ENCODE measurements at regions not wholly inside any gene's neighbourhood (a gene's known extent, or its start where the extent isn't known, plus 50 kb on each side); places are given as distances from the start of the nearest gene placed in this dataset.

DNA sequence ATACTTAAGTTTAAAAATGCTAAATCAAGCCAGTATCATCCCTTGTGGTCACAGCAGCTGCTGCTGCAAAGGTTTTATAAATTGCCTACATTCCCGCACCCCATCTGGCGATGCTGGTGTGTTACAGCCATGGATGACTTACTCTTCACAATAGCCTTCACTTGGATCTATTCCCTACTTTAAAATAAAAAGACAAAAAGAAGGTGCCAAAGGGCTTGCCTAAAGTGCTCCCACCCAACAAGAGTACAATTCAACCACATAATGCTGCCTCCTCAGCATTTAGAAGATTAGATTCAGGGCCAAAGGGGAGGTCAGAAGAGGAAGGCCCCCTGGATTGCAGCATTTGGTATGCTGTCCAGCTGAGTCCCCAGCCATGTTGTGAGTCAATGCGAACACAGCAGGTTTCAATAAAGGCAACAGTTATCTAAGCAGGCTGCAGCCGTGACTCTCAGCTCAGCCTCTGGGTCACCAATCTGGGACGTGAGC is 176.1 kb downstream of the DAD1 start:
- no peak for DNase-seq

DNA sequence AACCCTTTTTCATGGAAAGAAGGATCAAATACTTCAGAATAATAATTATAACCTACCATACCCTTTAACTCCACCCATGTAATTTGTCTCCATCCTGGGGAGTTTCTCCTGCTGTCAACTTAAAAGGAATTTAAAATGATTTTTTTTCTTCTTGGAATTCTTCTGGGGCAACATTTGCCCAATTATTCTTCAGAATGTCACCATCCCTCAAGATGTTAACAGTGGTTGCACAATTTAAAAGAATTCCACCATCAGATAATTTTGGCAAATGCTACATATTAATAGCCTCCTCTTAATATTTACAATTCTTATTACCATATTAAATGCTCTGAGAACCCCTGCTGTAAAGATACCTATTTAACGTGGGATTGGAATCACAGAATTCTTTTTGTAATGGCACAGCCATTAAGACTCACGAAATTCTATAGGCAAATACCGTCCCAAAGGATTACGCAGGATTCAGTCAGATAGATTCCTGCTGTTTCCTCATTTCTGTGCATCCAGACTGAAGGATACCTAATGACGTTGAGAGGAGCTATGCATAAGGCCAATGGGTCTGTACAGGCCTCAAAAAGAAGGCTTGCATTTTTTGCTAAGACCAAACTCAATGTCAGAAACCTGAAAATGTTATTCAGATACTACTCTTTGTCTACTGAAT is 177.5 kb downstream of the DAD1 start:
- DNase-seq, result no peak

DNA sequence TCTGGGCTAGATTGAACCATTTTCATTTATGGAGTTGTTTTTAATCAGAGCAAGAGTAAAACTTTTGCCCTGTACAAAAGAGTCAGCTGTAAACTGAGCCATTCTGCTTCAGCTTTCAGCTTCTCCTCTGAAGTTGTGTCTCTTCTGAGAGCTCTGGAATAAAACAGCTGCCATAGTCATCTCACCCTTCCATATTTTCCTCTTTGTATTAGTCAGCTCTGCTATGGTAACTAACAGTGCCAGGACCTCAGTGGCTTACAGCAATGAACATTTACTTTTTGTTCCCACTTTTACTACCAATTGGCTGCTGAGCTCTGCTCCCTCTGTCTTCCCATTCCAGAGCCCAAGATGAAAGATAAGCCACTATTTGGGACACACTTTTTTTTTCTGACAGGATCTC is 178.5 kb downstream of the DAD1 start:
- DNase-seq, result no peak

DNA sequence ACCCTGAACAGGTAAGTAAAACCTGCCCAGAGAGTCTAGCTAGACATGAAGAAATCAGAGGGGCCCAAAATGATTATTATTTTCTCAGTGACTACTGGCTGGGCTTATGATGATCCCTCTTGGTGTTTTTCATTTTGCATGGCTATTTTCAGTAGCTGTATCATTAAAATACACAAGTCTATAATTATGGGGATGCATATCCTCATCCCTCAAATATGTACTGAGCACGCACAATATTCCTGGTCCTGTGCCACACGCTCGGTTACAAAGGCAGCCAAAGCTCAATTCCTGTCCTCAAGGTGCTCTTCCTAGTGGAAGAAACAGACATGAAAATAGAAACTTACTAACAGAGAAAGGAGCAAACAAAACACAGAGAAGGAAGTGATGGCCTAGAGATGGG is 180.0 kb downstream of the DAD1 start:
- DNase-seq, result no peak

DNA sequence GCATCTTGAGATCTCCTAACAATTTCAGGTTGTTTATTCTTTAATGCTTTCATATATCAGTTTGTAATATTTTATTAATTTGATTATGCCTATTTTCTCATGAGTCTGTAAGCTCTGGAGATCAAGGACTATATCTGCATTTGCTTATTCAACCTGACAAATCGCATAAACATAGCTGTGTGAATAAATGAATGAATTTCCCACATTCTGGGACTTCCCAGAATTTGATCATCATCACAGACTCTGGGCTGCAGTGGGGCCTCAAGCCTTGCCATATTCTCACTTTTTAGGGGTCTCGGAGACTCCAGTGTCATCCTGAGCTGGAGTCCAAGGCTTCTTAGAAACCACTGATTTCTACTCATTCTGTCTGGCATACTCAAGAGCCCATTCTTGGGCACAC is 180.5 kb downstream of the DAD1 start:
- DNase-seq, result no peak

DNA sequence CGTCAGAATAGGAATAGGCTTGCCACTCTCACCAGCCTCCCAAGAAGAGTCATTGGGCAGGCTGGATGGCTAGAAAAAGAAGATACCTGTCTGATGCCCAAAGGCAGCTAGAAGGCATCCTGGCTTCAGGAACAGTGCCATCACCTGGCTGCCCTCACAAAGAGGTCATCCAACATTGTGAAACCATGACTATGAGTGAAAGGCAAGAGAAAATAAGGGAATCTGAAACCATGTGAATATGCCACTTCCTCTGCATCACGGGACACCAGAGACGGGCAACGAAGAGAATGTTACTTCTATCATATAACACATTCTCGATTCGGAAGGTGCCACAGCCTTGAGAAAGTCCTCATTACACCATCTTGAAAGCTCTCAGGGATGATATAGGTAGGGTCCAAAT is 182.0 kb downstream of the DAD1 start:
- no peak for DNase-seq

DNA sequence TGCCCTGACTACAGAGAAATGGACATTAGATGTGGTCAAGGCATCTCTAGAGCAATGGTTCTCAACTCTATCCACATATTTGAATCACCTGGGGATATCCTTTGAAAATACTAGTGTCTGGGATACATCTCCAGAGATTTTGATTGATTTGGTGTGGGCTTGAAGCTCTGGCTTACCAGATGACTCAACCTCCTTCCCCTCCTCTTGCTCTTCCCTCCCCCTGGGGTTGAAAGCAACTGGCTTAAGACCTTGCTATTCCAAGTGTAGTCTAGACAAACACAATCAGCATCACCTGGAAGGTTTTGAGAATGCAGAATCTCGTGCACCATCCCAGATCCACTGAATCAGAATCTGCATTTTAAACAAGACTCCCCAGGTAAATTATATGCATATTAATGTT is 183.8 kb downstream of the DAD1 start:
- DNase-seq, result no peak

DNA sequence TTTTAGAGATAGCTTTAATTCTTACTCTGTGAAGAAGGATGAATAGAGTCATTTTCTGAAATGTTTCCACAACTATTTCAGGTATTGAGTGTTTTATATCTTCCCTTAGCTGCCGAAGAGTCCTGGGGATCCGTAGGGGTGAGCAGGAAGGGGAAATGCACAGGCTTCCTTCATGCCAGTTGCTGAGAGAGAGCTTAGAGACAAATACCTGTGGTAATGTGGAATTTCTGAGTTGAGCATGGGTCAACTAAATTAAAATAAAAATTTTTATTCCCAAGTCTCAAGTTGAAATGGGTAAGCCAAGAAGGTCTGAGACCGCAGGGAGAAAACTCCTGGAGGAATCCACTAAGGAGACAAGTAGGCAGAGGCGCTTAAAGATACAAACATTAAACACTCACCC is 185.7 kb downstream of the DAD1 start:
- DNase-seq, result no peak

DNA sequence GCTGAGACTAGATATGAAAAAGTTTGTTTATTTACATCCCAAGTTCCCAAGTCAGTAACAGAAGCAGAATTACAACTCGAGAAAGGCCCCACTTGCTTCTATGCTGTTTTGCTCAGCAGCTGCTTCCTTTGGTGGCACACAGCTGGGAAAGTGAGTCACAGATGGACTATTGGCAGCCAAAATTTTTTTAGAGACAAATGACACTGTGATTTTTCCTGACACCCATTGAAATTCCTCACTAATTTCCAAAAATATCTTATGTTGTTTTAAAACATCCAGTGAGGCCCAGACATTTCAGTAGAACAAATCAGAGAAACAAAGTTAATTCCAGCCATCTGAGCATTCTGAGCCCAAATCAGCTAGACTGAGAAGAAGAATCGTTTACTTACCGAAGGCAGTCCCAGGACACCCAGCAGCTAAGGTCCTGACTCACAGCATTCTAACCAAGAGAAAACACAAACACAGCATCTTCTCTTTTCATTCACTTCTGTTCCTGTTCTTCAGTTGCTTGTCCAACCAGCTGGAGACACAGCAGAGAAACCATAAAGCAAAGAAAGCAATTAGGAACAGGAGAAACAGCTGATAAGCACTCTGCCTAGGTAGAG is 188.3 kb downstream of the DAD1 start:
- no peak for DNase-seq

DNA sequence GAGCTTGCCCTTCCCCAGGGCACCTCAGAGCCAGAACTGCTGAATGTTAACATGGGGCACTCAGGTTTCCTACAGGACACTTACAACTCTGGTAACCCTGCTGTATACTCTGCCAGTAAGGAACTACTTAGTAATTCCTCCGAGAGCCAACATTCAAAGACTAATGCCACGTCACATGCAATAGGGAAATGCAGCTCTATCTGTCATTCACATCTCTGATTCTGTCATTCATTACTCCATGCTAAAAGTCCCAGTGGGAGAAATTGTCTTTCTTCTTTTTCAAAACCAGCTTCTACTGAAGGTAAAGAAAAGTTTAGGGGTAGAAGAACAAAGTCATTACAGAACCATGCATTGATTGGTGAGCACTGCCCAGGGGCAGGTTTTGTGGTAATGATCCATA is 189.2 kb downstream of the DAD1 start:
- DNase-seq, result no peak

DNA sequence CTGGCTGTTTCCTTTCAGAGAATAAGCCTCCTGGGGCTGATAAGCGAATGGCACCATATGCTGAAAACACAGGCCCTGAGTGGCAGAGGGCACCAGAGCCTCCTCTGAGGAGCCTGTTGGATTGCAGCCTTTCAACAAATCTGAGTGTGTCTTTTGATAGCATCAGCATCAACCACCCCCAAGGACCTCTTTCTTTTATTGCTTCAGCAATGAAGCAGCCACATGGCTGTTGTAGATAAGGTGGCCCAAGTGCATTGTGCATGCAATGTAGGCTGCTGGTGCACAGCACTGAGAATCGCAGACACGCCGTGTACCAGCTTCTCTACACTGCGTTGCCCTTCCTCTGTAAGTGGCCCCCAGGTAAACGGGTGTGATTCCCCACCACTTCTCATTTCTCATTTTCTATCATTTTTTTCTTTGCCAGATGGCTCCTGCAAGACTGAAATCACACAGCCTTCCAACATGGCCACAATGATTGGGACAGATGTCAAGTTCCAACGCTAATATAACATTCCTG is 191.7 kb downstream of the DAD1 start:
- DNase-seq, result no peak

DNA sequence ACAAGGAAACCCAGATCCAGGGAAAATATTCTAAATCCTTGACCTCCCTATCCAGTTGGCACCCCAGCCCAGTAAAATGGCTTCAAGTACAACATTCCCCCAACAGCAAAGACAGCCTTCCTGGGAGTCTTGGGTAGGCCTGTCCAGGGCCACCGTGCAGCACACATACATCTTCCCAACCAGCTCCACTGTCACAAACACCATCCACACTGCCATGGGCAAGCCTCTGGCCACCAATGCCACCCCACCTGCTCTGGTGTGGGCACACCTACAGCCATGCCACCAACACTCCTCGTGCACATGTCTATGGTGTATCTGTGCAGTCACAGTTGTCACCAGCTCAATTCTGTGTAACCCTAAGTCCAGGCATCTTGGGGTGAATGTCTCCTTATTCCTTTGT is 193.2 kb downstream of the DAD1 start:
- DNase-seq, result no peak

DNA sequence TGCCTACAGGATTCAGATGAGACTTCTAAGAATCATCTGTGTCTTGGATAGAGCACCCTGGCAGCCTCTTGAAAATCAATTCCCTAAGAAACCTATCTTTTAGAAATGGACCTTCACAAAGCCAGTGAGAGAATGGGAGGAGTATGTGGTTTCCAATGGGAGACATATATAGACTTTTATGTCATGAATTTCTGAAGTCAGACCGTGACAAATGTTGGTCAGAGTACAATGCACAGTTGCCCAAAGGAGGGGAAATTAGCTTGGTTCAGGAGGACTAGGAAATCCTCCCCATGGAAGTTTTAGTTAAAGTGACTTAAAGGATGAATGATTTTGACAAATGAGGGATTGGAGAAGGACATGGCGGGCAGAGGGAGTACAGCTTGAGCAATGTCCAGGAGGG is 194.4 kb downstream of the DAD1 start:
- no peak for DNase-seq

DNA sequence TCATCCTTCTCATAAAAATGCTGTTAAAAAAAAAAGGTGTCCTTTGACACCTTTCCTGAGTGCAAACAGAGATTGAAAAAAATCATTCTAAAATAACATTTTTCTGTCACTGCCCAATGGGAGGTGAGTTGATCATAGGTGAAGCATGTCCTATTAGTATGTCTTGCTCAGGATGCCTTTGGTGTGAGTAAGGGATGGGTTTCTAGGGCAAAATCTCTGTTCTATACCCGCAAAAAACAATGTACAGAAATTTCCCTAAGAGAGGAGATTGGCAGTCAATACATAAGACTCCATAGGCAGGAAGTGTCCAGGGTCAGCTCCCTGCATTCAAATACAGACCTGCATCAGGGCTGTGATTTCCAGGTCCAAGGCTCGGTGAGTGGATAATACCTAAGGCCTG is 195.2 kb downstream of the DAD1 start:
- DNase-seq, result no peak

DNA sequence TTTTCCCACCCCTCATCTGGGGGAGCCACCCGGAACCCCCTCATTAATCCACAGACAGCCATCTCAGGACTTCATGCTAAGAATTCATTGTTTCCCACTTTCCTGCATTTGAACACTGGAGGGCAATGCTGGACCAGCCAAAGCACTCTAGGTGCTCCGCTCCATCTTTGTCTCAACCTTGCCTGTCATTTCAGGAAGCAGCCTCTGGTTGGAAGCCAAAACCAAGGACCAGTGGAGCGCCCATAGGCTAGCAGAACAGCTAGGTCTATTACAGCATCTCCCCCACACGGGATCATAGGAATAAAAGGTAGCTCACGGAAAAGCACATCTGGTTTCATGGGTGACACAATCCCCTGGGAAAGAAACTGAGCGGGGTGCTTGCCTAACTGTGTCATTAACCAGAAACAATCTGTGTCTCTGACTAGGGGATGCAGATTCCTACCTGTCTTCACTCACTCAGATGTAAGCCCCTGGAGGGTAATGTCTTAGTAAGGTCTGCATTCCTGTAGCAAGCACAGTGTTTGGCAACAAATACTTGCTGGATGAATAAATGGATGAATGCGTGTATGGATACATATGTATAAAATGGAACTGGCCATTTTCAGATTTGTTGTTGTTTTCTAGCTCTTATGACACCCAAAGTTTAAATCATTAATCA is 197.0 kb downstream of the DAD1 start:
- no peak for DNase-seq

DNA sequence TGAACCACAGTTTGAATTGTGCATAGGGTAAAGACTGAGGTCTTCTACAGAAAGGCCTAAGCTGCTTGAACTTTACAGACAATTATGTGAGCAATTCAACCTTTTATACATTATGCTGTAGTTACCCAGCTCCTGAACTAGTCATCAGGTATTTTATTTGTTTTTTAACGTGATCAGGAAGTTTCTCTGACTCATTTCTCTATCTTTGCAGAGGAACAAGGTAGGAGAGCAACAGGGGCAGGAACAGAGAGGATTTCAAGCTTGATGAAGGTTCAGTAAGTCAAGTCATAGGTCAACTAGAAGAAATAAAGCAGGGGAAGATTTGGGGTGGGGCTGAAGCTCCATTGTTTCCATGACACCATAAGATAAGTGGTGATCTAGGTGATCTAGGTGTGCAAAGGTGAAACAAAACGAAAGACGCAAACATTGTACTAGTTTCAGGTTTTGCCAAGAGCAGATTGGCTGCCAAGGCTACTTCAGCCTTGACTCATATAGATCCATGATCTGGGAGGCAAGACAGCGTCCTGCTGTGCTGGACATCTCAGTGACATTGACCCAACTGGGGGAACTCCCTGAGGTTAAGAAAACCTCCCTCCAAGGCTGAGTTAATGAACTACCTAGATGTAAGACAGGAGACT is 198.1 kb downstream of the DAD1 start:
- no peak for DNase-seq

DNA sequence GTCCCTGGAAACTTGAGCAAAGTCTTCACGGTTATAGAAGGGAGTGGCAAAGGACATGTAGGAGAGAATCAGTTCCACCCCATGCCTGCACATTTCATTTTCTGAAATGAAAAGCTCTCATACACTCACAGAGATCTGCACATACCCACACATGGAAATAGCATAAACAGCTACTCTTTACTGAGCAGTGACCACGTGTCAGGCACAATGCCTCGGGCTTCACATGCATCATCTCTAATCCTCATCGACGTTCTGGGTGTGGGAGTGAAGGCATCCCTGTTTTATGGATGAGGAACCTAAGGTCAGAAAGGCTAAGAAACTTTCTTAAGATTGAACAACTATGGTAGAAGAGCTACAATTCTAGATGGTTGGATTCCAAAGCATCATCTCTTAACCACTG is 198.8 kb downstream of the DAD1 start:
- DNase-seq, result no peak

DNA sequence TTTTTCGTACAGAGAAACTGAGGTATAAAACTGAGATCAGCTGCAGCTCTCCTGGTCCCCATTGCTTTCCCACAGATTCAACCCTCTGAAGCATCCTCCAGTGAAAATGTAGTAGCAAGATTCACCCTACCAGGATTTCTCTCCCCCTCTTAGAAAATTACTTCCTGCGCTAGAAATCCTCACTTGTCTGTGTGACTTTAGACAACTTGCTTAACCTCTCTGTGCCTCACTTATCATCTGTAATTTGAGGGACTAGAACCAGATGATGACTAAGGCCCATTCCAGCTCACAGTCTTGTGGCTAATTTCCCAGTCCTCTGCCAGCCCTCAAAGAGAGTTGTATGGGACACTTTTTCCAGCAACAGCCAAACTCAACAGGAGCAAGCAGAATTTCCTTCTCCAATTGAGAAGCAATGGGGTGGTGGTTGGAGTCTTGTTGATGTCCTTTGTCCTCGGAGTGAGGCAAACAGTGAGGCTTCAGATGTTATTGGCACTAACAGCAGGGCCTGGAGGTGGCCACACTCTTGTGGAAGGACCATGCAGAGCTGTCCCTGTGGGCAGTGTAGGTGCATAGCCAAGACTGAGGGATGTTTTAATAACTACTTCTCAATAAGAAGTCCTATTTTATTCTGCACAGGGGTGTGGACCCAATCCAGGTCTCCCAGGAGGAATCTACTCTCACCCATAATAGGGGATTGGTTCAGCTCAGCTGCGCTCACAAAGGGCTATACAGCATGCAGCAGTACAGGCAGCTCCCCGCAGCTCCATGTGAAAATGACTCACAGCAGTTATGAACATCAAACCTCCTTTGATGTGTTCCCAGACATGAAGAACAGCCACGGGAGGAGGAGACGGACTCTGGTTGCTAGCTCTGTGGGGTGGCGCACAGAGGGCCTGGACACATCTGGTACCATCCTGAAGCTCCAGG is 200.1 kb downstream of the DAD1 start:
- no peak for DNase-seq

DNA sequence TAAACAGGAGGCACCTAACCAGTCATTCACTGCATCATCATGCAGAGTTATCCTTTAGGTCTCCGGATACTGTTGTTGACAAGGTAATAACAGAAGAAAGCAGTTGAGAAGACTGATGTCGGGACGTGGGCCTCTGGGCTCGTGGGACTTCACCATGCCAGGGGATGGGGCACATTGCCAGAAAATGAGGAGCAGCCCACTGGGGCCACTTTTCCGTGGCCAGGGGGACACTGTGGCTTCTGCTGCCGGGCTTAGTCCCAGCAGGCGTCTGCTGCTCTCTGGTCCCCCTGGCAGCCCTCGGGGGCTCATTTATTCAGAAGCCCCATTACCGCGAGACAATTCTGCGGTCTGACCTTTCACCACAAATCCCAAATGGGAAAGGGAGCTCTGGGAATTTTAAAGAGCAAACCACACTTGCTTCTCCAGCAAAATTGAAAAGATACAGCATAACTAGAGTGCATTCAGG is 201.2 kb downstream of the DAD1 start:
- DNase-seq, result no peak

DNA sequence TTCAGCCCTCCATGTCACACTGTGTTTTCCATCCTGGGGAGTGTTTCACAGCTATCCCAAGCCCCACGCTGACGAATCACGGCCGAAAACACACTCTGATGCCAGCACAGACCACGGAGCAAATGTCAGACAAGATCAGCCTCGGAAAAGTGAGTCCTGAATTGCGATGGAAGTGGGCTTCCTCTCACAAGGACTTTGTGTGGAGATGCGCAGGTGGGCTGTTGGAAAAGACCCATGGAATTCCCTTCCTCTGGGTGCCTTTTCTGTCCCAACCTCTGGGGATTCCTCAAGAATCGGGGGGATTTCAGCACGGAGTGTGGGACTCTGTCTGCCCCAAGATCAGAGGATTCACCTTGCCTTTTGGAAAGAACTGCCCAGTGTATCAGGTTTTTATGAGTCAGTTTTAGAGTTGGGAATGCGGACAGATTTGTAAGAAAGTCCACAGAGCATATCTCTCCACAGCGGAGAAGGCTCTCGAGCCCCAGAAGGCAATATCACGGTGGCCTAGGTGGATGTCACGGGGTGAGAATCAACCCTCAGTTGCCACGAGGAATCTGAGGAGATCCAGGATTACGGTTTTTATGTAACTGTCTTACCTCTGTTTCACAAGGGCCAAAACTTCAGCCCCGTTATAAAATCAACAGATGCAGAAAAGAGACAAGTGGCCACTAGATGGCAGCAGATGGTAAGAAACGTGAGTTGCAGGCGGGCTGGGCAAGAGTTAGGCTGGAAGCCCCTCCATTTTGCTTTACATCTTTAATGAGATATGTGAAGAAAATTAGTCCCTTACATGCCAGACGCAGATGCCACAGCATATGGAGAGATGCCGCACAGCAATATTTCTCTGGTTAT is 201.9 kb downstream of the DAD1 start:
- DNase-seq, result no peak

DNA sequence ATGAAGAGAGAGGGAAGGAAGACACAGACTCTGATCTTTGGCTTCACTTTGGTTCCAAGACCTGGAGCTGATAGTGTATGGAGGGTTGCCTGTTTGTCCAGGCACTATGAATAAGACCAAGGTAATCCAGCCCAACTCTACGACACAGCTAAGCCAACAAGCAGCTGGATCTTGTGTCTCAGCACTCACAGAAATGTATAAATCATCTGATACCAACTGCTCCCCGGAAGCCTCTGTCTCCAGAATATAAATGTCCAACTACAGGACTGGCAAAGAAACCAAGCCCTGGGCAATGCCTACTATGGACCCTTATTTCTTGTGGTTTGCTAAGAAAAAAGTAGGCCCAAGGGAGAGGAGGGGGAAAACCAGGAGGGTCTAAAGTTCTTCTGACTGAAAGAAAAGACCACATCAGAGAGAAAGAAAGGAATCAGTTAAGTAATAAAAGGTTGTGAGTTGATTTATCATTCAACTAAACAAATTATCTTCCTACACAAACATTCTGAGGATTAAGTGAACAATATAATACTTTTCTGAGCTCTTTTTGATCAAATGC is 204.0 kb downstream of the DAD1 start:
- DNase-seq, result no peak
